Dermis microvascular lymphatic vessel endothelial cell (primary cell): ENCODE measurements at regions not wholly inside any gene's neighbourhood (a gene's known extent, or its start where the extent isn't known, plus 50 kb on each side); places are given as distances from the start of the nearest gene placed in this dataset.
"Not testable (repeated sequence)": the region's sequence is repeated elsewhere in the genome, so short reads cannot be mapped to it uniquely, and the experiment has no call there.

Experiments used
- DNase-seq, 2 donors: peaks; one replicate each; pipeline versions ENCODE4 v3.0.0 to v3.0.0-alpha.2; 2010; ENCODE audit warnings: low read depth in 2 of 2

- DNase-seq, result no peak
Measured at GRCh38 chr13:107678075-107678689, 537.2 kb downstream of the LIG4 start.

GRCh38 chr13:107675847-107676550 lies 539.3 kb downstream of the LIG4 start:
- DNase-seq, result no peak

- DNase-seq, result peak; percentile 28 to 67
Measured at GRCh38 chr13:107669391-107669993, 545.8 kb downstream of the LIG4 start.

GRCh38 chr13:107665926-107666458 lies 549.3 kb downstream of the LIG4 start:
- DNase-seq, result no peak

- DNase-seq, result peak; percentile 51 to 73
Measured at GRCh38 chr13:107650081-107650701, 565.1 kb downstream of the LIG4 start.

GRCh38 chr13:107649079-107649478 lies 566.3 kb downstream of the LIG4 start:
- no peak for DNase-seq

- peak; percentile 45 to 62 for DNase-seq
Measured at GRCh38 chr13:107644136-107644535, 571.2 kb downstream of the LIG4 start.

GRCh38 chr13:107643615-107644014 lies 571.7 kb downstream of the LIG4 start:
- DNase-seq, result no peak

GRCh38 chr13:107642831-107643230 lies 572.5 kb downstream of the LIG4 start:
- no peak for DNase-seq

- DNase-seq, result no peak
Measured at GRCh38 chr13:107641574-107641973, 573.8 kb downstream of the LIG4 start.

GRCh38 chr13:107625648-107626047 lies 589.7 kb downstream of the LIG4 start:
- no peak for DNase-seq

GRCh38 chr13:107617527-107617926 lies 597.8 kb downstream of the LIG4 start:
- DNase-seq, result no peak

- no peak for DNase-seq
Measured at GRCh38 chr13:107612376-107612775, 603.0 kb downstream of the LIG4 start.

GRCh38 chr13:107608736-107609135 lies 606.6 kb downstream of the LIG4 start:
- DNase-seq, result no peak

GRCh38 chr13:107600971-107601370 lies 614.4 kb downstream of the LIG4 start:
- DNase-seq, result no peak

- not testable (repeated sequence) for DNase-seq
Measured at GRCh38 chr13:107596306-107596705, 619.0 kb downstream of the LIG4 start.

- DNase-seq, result no peak
Measured at GRCh38 chr13:107590556-107590955, 624.8 kb downstream of the LIG4 start.

GRCh38 chr13:107587681-107588080 lies 627.7 kb downstream of the LIG4 start:
- DNase-seq, result no peak

- no peak for DNase-seq
Measured at GRCh38 chr13:107586216-107586615, 629.1 kb downstream of the LIG4 start.

- peak; percentile 36 to 66 for DNase-seq
Measured at GRCh38 chr13:107585469-107586180, 629.7 kb downstream of the LIG4 start.

GRCh38 chr13:107582171-107582570 lies 633.2 kb downstream of the LIG4 start:
- no peak for DNase-seq
